HEK293T (cell line): ENCODE measurements at regions not wholly inside any gene's neighbourhood (a gene's known extent, or its start where the extent isn't known, plus 50 kb on each side); places are given as distances from the start of the nearest gene placed in this dataset.

Experiments used
- FOXK2 ChIP-seq: fragments of 450-650 bp; IDR thresholded peaks from 2 replicates; pipeline ENCODE4 v1.6.1; 2016; ENCODE audit warnings: mild to moderate bottlenecking
- NFRKB ChIP-seq: fragments of 450-650 bp; IDR thresholded peaks from 2 replicates; pipeline ENCODE4 v1.6.1; 2016; ENCODE audit warnings: mild to moderate bottlenecking, moderate library complexity
- SP1 ChIP-seq: fragments of 450-650 bp; IDR thresholded peaks from 2 replicates; pipeline ENCODE4 v1.6.1; 2017
- SUZ12 ChIP-seq: fragments of 450-650 bp; IDR thresholded peaks from 2 replicates; pipeline ENCODE4 v1.6.1; 2016; ENCODE audit warnings: mild to moderate bottlenecking

DNA sequence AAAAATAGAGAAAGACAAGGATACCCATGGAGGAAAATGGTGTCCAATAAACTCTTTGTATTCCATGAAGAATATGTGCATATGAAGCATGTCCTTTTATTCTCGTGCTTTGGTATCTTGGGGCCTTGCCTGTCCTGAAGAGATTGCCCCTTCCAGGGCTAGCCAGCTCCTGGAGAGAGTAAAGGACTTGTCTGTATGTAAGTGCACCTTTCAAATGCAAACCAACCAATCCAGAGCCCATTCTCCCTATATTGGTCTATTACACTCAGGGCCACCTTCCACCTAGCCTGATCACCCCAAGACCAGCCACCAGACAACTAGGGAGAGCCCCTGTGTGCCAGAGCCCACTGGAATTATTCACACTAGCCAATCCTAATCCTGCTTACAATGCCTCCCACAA, 221.6 kb downstream of the CD83 start:
- TF ChIP-seq NFRKB (no peak), SP1 (no peak), SUZ12 (no peak), FOXK2 (no peak)
